Islet of Langerhans (tissue), 1 donor: ENCODE measurements at regions not wholly inside any gene's neighbourhood (a gene's known extent, or its start where the extent isn't known, plus 50 kb on each side); places are given as distances from the start of the nearest gene placed in this dataset.
"Not testable (repeated sequence)": the region's sequence is repeated elsewhere in the genome, so short reads cannot be mapped to it uniquely, and the experiment has no call there.

Source experiments
- FAIRE-seq: peaks from one replicate; lab custom pipeline; 2011; peaks lifted over from hg19 to GRCh38; lab: Jason Lieb, UNC

GRCh38 chr1:163574119-163574518 is 252.4 kb downstream of the NUF2 start:
- no peak for FAIRE-seq

DNA sequence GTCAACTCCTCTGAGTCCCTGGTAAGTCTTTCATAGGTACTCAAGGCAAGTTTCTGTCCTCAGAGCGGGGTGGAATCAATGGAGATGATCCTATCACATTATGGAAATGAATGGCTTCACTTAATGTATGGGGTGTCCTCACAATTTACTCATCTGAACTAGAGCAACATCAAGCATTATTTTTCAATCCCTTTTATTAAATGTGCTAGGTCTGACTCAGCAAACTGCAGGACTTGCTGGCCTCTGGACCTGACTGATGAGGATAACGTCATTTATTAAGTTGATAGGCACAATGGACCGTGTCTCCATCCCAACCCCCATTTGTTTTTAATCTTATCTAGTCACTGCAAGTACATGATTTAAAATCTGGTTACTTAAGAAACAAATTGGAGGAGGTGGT is 259.2 kb downstream of the NUF2 start:
- FAIRE-seq, result no peak

DNA sequence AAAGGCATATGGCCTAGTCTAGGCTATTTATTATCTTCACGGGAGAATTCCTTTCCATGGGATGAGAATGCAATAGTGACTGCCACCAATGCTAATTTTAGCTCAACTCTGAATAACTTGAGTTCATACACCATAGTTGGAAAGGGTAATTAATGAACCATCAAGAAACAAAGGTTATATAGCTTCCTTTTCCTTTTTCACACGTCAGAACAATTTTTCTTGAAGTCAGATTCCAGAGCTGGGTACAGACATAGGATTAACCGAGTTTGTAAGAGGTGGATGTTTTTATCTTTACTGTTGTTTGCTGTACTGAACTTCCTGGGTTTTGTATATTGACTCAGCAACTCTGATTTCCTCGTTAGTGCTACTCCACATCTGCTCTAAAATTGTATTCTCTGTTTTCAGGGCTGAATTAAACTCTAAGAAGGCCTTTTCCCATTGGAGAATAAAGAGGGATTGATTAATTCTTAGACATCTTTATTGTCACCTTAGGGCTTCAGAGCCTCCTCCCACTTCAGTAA is 262.0 kb downstream of the NUF2 start:
- no peak for FAIRE-seq

- no peak for FAIRE-seq
These were observed 264.0 kb downstream of the NUF2 start for GRCh38 chr1:163585796-163586195.

GRCh38 chr1:163588796-163589195 is 267.0 kb downstream of the NUF2 start:
- no peak for FAIRE-seq

- no peak for FAIRE-seq
These were observed 268.0 kb downstream of the NUF2 start for GRCh38 chr1:163589735-163590134.

- FAIRE-seq, result not testable (repeated sequence)
These were observed 269.4 kb downstream of the NUF2 start for GRCh38 chr1:163591131-163591530.

DNA sequence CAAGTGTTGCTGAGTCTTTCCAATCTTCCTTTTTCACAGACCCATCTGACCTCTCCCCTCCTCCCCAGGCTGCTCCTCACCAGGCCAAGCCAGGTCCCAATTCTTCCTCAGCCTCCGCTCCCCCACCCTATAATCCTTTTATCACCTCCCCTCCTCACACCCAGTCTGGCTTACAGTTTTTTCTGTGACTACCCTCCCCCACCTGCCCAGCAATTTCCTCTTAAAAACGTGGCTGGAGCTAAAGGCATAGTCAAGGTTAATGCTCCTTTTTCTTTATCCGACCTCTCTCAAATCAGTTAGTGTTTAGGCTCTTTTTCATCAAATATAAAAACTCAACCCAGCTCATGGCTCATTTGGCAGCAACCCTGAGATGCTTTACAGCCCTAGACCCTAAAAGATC is 270.9 kb downstream of the NUF2 start:
- not testable (repeated sequence) for FAIRE-seq

DNA sequence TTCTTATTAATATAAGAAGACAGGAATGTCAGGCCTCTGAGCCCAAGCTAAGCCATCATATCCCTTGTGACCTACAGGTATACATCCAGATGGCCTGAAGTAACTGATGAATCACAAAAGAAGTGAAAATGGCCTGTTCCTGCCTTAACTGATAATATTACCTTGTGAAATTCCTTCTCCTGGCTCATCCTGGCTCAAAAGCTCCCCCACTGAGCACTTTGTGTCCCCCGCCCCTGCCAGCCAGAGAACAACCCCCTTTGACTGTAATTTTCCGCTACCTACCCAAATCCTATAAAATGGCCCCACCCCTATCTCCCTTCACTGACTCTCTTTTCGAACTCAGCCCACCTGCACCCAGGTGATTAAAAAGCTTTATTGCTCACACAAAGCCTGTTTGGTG is 274.4 kb downstream of the NUF2 start:
- FAIRE-seq, result not testable (repeated sequence)

GRCh38 chr1:163596541-163597258 is 274.9 kb downstream of the NUF2 start:
- FAIRE-seq, result no peak

- no peak for FAIRE-seq
These were observed 282.6 kb downstream of the NUF2 start for GRCh38 chr1:163604321-163604720.

DNA sequence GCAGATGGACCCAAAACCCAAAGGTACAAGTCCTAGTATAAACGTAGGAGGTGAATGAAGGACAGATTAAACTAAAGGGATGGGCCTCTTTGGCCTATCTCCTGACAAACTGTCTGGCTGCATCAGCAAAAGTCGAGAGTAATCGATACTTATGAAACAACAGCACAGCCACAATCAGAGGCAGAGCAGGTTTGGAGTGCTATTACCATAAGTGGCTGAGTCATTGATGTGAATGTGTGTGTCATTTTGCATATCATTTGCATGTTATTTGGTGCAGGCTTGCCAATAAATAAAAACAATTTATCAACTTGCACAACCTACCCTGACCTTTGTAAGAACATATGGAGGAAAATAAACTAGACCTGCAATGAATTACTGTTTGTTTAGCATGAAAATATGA is 283.1 kb downstream of the NUF2 start:
- FAIRE-seq, result no peak

GRCh38 chr1:163608979-163609378 is 287.2 kb downstream of the NUF2 start:
- no peak for FAIRE-seq

DNA sequence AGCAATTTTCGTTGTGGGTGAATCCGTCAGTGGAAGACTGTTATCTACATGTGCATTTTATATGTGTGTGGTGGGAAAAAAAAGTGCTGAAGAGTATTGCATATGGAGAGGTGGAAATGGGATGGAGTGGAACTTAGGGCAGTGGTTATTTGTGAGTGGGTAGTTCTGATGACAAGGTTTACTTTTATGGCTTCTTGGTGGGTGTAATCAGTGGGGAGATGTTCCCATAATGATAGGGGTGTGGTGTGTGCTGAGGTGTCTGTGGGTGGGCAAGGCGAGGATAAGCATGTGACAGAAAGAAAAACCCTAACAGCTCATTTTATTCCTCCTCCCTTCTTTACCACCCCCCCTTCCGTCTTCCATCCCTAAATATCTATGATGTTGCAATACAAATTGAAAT is 288.1 kb downstream of the NUF2 start:
- no peak for FAIRE-seq

- FAIRE-seq, result no peak
These were observed 288.7 kb downstream of the NUF2 start for GRCh38 chr1:163610486-163610885.

DNA sequence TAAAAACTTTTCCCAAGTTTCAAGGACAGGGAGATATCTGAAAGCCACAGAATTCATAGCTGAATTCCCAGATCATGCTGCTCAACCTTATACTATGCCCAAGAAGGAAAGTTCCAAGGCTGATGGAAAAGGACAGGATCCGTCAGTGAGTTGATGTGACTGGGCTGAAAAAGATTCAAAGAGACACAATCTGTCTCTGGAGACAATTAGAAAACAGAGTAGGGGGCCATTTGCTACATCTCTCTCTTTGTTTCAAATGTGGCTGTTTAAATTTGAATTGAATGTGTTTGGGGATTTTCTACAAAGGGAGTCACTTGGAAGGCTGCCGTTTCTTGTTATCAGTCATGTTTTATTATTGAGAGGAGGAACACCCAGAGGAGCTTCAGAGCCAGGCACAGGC is 292.6 kb downstream of the NUF2 start:
- no peak for FAIRE-seq

DNA sequence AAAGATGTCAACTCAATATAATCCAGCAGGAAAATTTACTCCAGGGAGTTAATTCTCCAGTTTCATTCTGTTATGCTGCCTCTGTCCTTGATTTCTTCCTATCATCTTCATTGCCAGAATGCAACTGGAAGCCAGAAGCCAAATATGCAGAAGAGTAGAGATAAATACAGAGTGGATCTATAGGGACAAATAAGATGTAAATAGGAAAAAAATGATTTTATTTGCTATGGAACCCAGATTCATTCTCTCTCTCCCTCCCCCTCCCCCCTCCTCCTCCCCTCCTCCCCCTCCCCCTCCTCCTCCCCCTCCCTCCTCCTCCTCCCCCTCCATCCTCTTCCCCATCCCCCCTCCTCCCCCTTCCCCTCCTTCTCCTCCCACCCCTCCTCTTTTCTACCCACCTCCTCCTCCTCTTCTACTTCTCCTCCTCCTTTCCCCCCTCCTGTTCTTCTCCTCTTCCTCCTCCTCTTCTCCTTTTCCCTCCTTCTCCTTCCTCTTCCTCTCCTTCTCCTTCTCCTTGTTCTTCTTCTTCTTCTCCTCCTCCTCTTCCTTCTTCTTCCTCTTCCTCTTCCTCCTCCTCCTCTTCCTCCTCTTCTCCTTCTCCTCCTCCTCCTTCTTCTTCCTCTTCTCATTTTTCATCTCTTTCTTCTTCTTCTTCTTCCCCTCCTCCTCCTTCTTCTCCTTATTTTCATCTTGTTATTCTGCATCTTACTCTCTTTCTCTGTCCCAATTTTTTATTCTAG is 306.4 kb downstream of the NUF2 start:
- no peak for FAIRE-seq

DNA sequence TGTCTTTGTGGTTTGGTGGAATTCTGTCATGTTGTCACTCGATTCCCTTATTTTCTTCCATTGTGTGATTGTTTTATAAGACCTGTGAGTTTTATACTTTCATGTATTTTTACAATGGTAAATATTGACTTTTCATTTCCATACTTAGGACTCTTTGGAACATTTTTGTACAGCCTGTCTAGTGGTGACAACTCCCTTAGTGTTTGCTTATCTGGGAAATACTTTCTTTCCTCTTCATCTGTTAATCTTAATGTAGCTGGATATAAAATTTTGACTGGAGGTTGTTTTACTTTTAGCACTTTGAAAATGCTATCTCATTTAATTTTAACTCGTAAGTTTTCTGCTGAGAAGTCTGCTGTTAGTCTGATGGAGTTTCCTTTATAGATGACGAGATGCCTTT is 310.5 kb downstream of the NUF2 start:
- no peak for FAIRE-seq

DNA sequence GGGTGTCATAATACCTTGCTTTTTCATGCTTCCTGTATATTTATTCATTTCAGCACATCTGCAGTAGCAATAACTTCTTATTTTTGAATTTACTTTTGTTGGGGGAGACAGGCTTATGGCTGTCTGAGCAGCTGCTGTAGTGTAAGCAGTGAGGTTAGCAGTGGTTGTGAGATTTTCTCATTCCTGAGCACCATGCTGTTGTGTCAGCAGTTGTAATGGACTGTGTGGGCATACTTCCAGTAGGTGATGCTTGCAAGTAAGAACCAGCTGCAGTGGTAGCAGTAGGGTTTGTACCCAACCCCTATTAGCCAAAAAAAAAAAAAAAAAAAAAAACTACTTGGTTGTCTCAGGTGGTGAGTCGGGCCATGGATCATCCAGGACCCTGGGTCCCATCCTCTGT is 311.6 kb downstream of the NUF2 start:
- FAIRE-seq, result no peak

DNA sequence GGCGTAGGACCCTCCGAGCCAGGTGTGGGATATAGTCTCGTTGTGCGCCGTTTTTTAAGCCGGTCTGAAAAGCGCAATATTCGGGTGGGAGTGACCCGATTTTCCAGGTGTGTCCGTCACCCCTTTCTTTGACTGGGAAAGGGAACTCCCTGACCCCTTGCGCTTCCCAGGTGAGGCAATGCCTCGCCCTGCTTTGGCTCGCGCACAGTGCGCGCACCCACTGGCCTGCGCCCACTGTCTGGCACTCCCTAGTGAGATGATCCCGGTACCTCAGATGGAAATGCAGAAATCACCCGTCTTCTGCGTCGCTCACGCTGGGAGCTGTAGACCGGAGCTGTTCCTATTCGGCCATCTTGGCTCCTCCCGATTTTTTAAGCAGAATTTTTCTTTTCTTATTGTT is 323.9 kb downstream of the NUF2 start:
- not testable (repeated sequence) for FAIRE-seq

DNA sequence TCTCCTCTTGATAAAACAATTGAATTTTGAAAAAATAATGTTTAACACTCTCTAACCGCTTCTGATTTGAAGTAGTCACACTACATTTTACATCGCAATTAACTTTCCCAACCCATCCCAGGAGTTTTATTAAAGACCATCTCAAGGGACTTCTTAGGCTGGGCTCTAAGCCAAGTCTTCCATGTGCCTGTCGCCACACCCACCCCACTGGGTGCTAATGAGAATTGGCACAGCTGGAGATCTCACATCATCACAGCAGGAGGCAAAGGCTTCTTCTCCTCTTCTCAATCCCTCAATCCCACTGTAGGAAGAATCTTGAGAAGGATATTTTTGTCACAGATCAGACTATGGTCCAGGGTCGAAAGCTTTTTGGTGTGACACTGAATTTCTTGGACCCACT is 328.9 kb downstream of the NUF2 start:
- no peak for FAIRE-seq

- FAIRE-seq, result no peak
These were observed 330.7 kb downstream of the NUF2 start for GRCh38 chr1:163652441-163652840.

DNA sequence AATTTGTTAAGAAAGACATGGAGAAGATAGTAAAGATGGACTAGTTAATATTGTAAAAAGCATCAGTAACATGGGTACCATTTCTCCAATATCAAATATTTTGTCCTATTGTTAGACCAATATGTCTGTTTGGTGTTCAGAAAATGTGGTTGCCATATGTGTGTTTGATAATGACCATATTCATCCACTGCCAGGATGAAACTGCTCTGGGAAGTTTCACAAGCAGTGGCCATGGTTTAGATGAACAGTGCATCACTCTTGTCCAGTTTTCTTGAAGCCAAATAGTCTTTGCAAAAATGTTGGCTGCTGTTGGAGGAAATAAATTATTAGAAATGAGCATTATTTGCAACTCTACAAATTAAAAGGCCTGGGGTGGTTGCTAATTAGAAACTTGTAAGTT is 333.8 kb downstream of the NUF2 start:
- no peak for FAIRE-seq
